Endothelial cell (in vitro differentiated cells): ENCODE measurements at regions not wholly inside any gene's neighbourhood (a gene's known extent, or its start where the extent isn't known, plus 50 kb on each side); places are given as distances from the start of the nearest gene placed in this dataset.

Experiments used
- DNase-seq: peaks from one replicate; pipeline ENCODE4 v3.0.0; 2021; ENCODE audit warnings: low spot score
- H3K27ac Mint-ChIP-seq: one replicate; pipeline ENCODE4 v1.8.0; 2021; ENCODE audit warnings: mixed read lengths, inconsistent platforms; ENCODE audit not compliant: unreplicated experiment
- H3K27me3 Mint-ChIP-seq: one replicate; pipeline ENCODE4 v1.8.0; 2021; ENCODE audit warnings: mild to moderate bottlenecking, moderate library complexity, mixed read lengths, inconsistent platforms; ENCODE audit not compliant: unreplicated experiment
- H3K36me3 Mint-ChIP-seq: one replicate; pipeline ENCODE4 v1.8.0; 2021; ENCODE audit warnings: mild to moderate bottlenecking, low read depth, mixed read lengths, inconsistent platforms; ENCODE audit not compliant: unreplicated experiment
- H3K4me1 Mint-ChIP-seq: one replicate; pipeline ENCODE4 v1.8.0; 2021; ENCODE audit warnings: mild to moderate bottlenecking, mixed read lengths, inconsistent platforms; ENCODE audit not compliant: unreplicated experiment
- H3K4me3 Mint-ChIP-seq: one replicate; pipeline ENCODE4 v1.8.0; 2021; ENCODE audit warnings: mild to moderate bottlenecking, mixed read lengths, inconsistent platforms; ENCODE audit not compliant: unreplicated experiment
- H3K9me3 Mint-ChIP-seq: one replicate; pipeline ENCODE4 v1.8.0; 2021; ENCODE audit warnings: mixed read lengths, inconsistent platforms; ENCODE audit not compliant: unreplicated experiment
- TF ChIP-seq, protein P1 (sequence below): fragments of 200-600 bp; sonication (generic); IDR thresholded peaks from one replicate; pipeline ENCODE4 v1.5.0; 2021; ENCODE audit warnings: antibody characterized with exemption; ENCODE audit not compliant: unreplicated experiment

DNA sequence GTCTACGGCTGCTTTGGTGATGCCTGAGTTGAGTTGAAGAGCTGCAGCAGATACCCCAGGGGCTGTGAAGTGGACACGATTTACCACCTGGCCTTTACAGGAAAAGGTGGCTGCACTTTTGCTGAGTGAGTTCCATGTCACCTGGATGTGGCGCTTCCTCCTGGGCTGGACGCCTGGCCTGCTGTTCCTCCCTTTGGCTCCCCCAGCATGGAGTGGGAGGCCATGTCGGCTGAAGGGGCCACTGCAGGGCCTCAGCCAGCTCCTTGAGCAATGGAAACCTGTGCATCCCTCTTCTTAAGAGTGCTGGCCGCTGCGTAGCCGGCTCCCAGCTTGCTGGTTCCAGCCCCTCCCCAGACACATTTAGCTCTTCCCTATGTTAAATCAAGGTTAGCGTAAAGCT lies 221.0 kb downstream of the GLRX3 start:
- Mint-ChIP-seq H3K36me3 (peaks cover 19% of the 10 kb centered on the region), H3K27me3 (peaks cover 13% of the 10 kb centered on the region), H3K9me3 (peaks cover 52% of the 10 kb centered on the region), H3K4me1 (no peaks in the 10 kb centered on the region), H3K27ac (no peak overlapping the region), H3K4me3 (no peak overlapping the region)
- TF ChIP-seq, protein P1, sequence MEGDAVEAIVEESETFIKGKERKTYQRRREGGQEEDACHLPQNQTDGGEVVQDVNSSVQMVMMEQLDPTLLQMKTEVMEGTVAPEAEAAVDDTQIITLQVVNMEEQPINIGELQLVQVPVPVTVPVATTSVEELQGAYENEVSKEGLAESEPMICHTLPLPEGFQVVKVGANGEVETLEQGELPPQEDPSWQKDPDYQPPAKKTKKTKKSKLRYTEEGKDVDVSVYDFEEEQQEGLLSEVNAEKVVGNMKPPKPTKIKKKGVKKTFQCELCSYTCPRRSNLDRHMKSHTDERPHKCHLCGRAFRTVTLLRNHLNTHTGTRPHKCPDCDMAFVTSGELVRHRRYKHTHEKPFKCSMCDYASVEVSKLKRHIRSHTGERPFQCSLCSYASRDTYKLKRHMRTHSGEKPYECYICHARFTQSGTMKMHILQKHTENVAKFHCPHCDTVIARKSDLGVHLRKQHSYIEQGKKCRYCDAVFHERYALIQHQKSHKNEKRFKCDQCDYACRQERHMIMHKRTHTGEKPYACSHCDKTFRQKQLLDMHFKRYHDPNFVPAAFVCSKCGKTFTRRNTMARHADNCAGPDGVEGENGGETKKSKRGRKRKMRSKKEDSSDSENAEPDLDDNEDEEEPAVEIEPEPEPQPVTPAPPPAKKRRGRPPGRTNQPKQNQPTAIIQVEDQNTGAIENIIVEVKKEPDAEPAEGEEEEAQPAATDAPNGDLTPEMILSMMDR, result no peak
- DNase-seq, result no peak

DNA sequence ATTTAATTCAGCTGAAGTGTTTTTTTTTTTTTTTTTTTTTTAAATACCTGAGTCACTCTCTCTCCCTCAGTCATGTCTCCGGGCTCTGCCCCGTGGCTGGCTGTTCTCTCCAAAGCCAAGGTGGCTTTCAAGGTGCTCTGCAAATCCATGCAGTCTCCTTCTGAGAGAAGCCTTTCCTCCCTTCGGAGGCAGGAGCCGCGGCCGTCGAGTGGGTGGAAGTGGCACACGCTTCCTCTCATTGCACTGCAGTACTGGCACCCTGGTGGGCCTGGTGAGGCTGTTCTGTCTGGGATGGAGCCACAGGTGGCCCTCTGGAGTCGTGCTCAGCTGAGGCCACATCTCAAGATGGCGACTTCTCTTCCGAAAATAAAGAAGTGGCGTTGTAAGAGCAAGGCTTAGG lies 221.8 kb downstream of the GLRX3 start:
- Mint-ChIP-seq H3K9me3 (peaks cover 53% of the 10 kb centered on the region), H3K4me1 (no peaks in the 10 kb centered on the region), H3K36me3 (peaks cover 19% of the 10 kb centered on the region), H3K27ac (no peak overlapping the region), H3K4me3 (no peak overlapping the region), H3K27me3 (peaks cover 13% of the 10 kb centered on the region)
- TF ChIP-seq, protein P1, result no peak
- no peak for DNase-seq

DNA sequence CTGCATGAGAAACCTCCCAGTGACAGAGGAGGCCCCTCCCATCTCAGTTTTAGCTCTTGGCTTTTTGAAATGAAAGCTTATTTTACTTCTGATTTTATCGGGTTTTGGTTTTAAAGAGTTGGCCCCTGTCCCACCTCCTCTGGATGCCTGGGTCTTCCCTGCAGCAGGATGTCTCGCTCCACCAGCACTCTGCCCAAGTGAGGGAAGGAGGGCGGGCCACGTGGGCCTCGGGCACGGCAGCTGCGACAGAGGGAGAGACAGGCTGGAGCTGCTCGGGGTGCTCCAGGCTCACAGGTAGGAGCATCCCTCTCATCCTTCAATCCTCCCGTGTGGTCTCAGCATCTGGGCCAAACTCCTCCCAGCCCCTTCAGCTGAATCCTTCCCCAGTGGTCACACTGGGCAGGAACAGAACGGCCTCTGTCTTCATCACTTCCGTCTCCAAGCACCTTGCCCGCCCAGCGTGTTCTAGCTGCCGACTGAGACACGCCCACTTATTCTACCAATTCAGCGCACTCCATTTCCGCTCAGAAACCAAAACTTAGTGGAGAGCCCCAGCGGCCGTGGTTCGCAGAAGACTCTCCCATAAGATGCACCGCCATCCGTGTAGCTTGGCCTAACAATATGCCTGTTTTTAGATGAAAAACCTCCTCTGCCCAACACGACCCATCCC lies 222.9 kb downstream of the GLRX3 start:
- H3K9me3 Mint-ChIP-seq, result peaks cover 53% of the 10 kb centered on the region
- TF ChIP-seq, protein P1, result no peak
- peaks cover 23% of the 10 kb centered on the region for H3K36me3 Mint-ChIP-seq
- no peak for DNase-seq
- no peak overlapping the region for H3K27ac Mint-ChIP-seq
- H3K4me1 Mint-ChIP-seq, result no peaks in the 10 kb centered on the region
- H3K27me3 Mint-ChIP-seq, result peaks cover 12% of the 10 kb centered on the region
- no peak overlapping the region for H3K4me3 Mint-ChIP-seq

DNA sequence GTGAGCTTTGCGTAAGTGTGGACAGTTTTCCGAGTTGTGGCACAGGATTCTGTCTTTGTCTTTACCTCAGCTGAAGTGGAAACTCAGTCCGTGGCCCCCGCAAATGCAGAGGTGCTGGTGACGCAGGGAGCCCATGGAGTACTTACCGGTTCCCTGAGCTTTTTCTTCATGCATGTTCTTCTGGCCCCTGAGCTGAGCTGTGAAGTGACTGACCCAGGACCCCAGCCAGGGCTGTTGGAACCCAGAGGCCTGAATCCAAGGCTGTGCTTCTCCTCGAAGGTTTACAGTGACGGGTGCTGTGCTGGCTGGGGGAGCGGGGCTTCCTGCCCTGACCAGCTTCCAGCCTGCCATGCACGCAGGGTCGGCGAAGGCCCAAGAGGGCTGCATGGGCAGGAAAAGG lies 223.5 kb downstream of the GLRX3 start:
- peaks cover 54% of the 10 kb centered on the region for H3K9me3 Mint-ChIP-seq
- DNase-seq, result no peak
- TF ChIP-seq, protein P1, result no peak
- no peak overlapping the region for H3K27ac Mint-ChIP-seq
- H3K36me3 Mint-ChIP-seq, result peaks cover 28% of the 10 kb centered on the region
- peaks cover 16% of the 10 kb centered on the region for H3K27me3 Mint-ChIP-seq
- no peaks in the 10 kb centered on the region for H3K4me1 Mint-ChIP-seq
- no peak overlapping the region for H3K4me3 Mint-ChIP-seq

DNA sequence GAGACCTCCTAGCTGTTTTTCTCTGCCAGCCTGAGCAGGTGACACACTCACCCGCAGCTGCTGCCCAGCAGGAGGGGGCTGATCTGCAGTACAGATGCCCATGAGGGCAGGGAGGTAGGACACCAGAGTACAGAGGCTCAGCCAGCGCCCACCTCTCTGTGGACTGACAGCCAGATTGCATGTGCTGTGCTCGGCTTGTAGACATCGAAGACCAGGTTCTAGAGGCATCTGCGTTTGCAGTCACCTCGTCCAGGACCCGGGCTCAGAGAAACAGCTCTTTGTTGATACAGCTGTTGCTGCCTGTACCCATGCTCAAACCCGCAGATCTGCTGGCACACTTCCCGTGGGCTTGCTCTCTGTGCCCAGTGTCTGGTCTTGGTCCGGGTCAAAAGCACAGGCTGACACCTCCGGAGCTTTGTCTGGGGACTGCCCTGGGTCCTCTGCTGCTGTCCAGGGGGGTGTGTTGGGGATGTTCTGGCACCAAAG lies 224.7 kb downstream of the GLRX3 start:
- Mint-ChIP-seq H3K27ac (no peak overlapping the region), H3K27me3 (peaks cover 17% of the 10 kb centered on the region), H3K4me3 (no peak overlapping the region), H3K36me3 (peaks cover 27% of the 10 kb centered on the region), H3K9me3 (peaks cover 57% of the 10 kb centered on the region), H3K4me1 (no peaks in the 10 kb centered on the region)
- DNase-seq, result no peak
- TF ChIP-seq, protein P1, result no peak
